ENCODE measurements at regions not wholly inside any gene's neighbourhood (a gene's known extent, or its start where the extent isn't known, plus 50 kb on each side); places are given as distances from the start of the nearest gene placed in this dataset.

- no peak for DNase-seq
These were observed 313.0 kb upstream of the SLC7A11 start for GRCh38 chr4:138555108-138555507.

GRCh38 chr4:138553001-138553845 lies 311.1 kb upstream of the SLC7A11 start:
- DNase-seq = no peak

- no peak for DNase-seq
These were observed 300.1 kb upstream of the SLC7A11 start for GRCh38 chr4:138542191-138542776.

- no peak for DNase-seq
These were observed 298.1 kb upstream of the SLC7A11 start for GRCh38 chr4:138540056-138540800.

- no peak for DNase-seq
These were observed 296.6 kb upstream of the SLC7A11 start for GRCh38 chr4:138538743-138539142.

- DNase-seq = no peak
These were observed 295.8 kb upstream of the SLC7A11 start for GRCh38 chr4:138537731-138538490.

- no peak for DNase-seq
These were observed 293.2 kb upstream of the SLC7A11 start for GRCh38 chr4:138535316-138535715.

- no peak for DNase-seq
These were observed 280.2 kb upstream of the SLC7A11 start for GRCh38 chr4:138522366-138522765.

- DNase-seq = no peak
These were observed 279.7 kb upstream of the SLC7A11 start for GRCh38 chr4:138521809-138522208.

- no peak for DNase-seq
These were observed 277.3 kb upstream of the SLC7A11 start for GRCh38 chr4:138519436-138519835.

- no peak for DNase-seq
These were observed 271.4 kb upstream of the SLC7A11 start for GRCh38 chr4:138513535-138513934.

GRCh38 chr4:138512756-138513155 lies 270.6 kb upstream of the SLC7A11 start:
- no peak for DNase-seq

- no peak for DNase-seq
These were observed 267.9 kb upstream of the SLC7A11 start for GRCh38 chr4:138510053-138510452.

- DNase-seq = no peak
These were observed 267.2 kb upstream of the SLC7A11 start for GRCh38 chr4:138509346-138509745.

GRCh38 chr4:138507522-138507921 lies 265.4 kb upstream of the SLC7A11 start:
- no peak for DNase-seq

- no peak for DNase-seq
These were observed 259.5 kb upstream of the SLC7A11 start for GRCh38 chr4:138501614-138502013.

- DNase-seq = no peak
These were observed 258.7 kb upstream of the SLC7A11 start for GRCh38 chr4:138500869-138501268.

- no peak for DNase-seq
These were observed 257.5 kb upstream of the SLC7A11 start for GRCh38 chr4:138499627-138500026.

- no peak for DNase-seq
These were observed 252.8 kb upstream of the SLC7A11 start for GRCh38 chr4:138494931-138495330.

GRCh38 chr4:138494116-138494515 lies 252.0 kb upstream of the SLC7A11 start:
- DNase-seq = no peak

- no peak for DNase-seq
These were observed 250.0 kb upstream of the SLC7A11 start for GRCh38 chr4:138492176-138492575.

- no peak for DNase-seq
These were observed 246.4 kb upstream of the SLC7A11 start for GRCh38 chr4:138488533-138488932.

- no peak for DNase-seq
These were observed 245.5 kb upstream of the SLC7A11 start for GRCh38 chr4:138487670-138488069.
